ENCODE measurements at regions not wholly inside any gene's neighbourhood (a gene's known extent, or its start where the extent isn't known, plus 50 kb on each side); places are given as distances from the start of the nearest gene placed in this dataset.

- no peak for DNase-seq
Measured at GRCh38 chr2:9758741-9759140, 84.5 kb upstream of the TAF1B start.

GRCh38 chr2:9760069-9760901 lies 83.0 kb upstream of the TAF1B start:
- DNase-seq, result no peak

- no peak for DNase-seq
Measured at GRCh38 chr2:9760902-9761228, 82.4 kb upstream of the TAF1B start.

- no peak for DNase-seq
Measured at GRCh38 chr2:9761577-9761976, 81.7 kb upstream of the TAF1B start.

GRCh38 chr2:9762164-9762563 lies 81.1 kb upstream of the TAF1B start:
- no peak for DNase-seq

- DNase-seq, result no peak
Measured at GRCh38 chr2:9762941-9763340, 80.3 kb upstream of the TAF1B start.

GRCh38 chr2:9763356-9764152 lies 79.7 kb upstream of the TAF1B start:
- peak; percentile 42 for DNase-seq

- no peak for DNase-seq
Measured at GRCh38 chr2:9764153-9764778, 79.0 kb upstream of the TAF1B start.

GRCh38 chr2:9765611-9766531 lies 77.4 kb upstream of the TAF1B start:
- DNase-seq, result no peak

- no peak for DNase-seq
Measured at GRCh38 chr2:9767656-9768281, 75.5 kb upstream of the TAF1B start.

GRCh38 chr2:9768388-9768787 lies 74.9 kb upstream of the TAF1B start:
- no peak for DNase-seq

- peak; percentile 52 for DNase-seq
Measured at GRCh38 chr2:9769171-9770005, 73.9 kb upstream of the TAF1B start.

- no peak for DNase-seq
Measured at GRCh38 chr2:9770006-9770307, 73.3 kb upstream of the TAF1B start.

GRCh38 chr2:9770308-9771100 lies 72.8 kb upstream of the TAF1B start:
- peak; percentile 38 for DNase-seq

- no peak for DNase-seq
Measured at GRCh38 chr2:9771101-9771449, 72.2 kb upstream of the TAF1B start.

GRCh38 chr2:9771481-9772017 lies 71.7 kb upstream of the TAF1B start:
- DNase-seq, result no peak

- no peak for DNase-seq
Measured at GRCh38 chr2:9772035-9772998, 71.0 kb upstream of the TAF1B start.

- no peak for DNase-seq
Measured at GRCh38 chr2:9772999-9773902, 70.0 kb upstream of the TAF1B start.

Measured in stimulated activated naive CD4-positive, alpha-beta T cell treated with Interleukin-2 at 50 U/mL for 16 hours (primary cell).